Activated CD4-positive, alpha-beta T cell treated with anti-CD3 and anti-CD28 coated beads for 1 hour (primary cell): ENCODE measurements at regions not wholly inside any gene's neighbourhood (a gene's known extent, or its start where the extent isn't known, plus 50 kb on each side); places are given as distances from the start of the nearest gene placed in this dataset.

ENCODE experiments used
- DNase-seq: peaks from one replicate; pipeline ENCODE4 v3.0.0-alpha.2; 2020

DNA sequence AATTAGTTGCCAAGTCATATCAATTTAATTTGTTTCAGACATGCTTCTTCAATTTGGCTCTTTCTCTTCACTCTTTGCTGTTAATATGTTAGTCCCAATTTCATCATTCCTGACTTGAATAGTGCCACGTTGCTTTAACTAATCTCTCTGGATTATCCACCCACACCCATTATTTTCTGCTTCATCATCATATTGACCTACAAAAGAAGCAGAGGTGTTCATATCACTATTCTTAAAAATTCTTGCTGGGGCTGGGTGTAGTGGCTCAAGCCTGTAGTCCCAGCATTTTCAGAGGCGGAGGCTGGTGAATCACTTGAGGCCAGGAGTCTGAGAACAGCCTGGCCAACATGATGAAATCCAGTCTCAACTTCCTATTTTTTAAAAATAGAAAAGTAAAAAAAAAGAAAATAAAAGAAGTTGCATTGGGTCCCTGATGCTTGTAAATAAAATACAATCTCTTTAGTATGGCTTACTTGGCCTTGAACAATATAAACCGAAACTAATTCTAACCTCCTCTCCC lies 65.7 kb upstream of the KCNIP4 start:
- no peak for DNase-seq

- DNase-seq, result no peak
Measured at GRCh38 chr4:22003878-22004277, 55.3 kb upstream of the KCNIP4 start.
